ENCODE measurements at regions not wholly inside any gene's neighbourhood (a gene's known extent, or its start where the extent isn't known, plus 50 kb on each side); places are given as distances from the start of the nearest gene placed in this dataset.

DNA sequence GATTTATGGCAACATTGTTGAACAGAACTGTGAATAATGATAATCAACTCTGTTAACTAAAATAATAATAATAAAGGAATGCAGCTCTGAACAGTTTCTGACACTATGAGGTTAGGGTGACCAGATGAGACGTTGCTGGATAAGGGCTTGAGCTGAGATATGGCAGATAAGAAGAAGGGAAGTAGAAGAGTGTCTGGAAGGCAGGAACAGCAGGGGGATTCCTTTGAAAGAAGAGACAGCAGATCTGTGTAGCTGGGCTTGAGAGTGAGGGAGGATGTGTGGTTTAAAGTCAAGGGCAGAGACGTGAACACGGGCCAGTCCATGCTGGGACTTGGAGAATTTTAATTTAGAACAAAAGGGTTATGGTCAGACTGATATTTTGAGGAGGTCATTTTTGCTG, 273.1 kb upstream of the SLC14A2 start:
- no peak overlapping the region for H3K4me2 ChIP-seq (ENCODE audit: low read depth, low read length)
- dilution Hi-C loops (cut with HindIII; ENCODE audit: low sequenced_read_pairs, unreplicated experiment) (no loop called here), in situ Hi-C loops (cut with MboI; ENCODE audit: low sequenced_read_pairs) (no loop called here), intact Hi-C loops (cut with micrococcal nuclease) (no loop called here)
- ATAC-seq (ENCODE audit: low read depth) (no peak), DNase-seq (no peak)
- no peaks in the 10 kb centered on the region for H3K4me1 ChIP-seq (ENCODE audit: control insufficient read depth, insufficient read depth, low read length)
- no peak overlapping the region for H2AFZ ChIP-seq (replicated peaks; ENCODE audit: low read length, poor library complexity)
- no peak overlapping the region for H4K8ac ChIP-seq (ENCODE audit: low read depth in 2 of 2, low read length in 2 of 2)
- H2BK15ac ChIP-seq (ENCODE audit: low read depth, low read length): no peak overlapping the region
- no peak overlapping the region for H3K4ac ChIP-seq (ENCODE audit: low read depth, low read length)
- H3K23ac ChIP-seq (ENCODE audit: low read depth, low read length): no peak overlapping the region
- no peaks in the 10 kb centered on the region for H3K36me3 ChIP-seq (ENCODE audit: control insufficient read depth, insufficient read depth, low read length)
- 19% methylated on average over 3 of the region's 3 CpGs; no CpG with 5 or more reads in 1 of the 2 experiments for WGBS, 2 experiments (ENCODE audit: extremely low coverage in 2 of 2, insufficient read length in 1 of 2)
- TF ChIP-seq FOS (IDR thresholded peaks at IDR 0.05; ENCODE audit: low read depth, low read length): no peak
- no peak for TF ChIP-seq RCOR1 (IDR thresholded peaks at IDR 0.05; ENCODE audit: insufficient replicate concordance, low read length)
- no peak for TF ChIP-seq RFX5 (IDR thresholded peaks at IDR 0.05; ENCODE audit: low read depth, low read length)
- no peak for TF ChIP-seq POLR2A (IDR thresholded peaks at IDR 0.05; ENCODE audit: low read depth, low read length)
- no peak for TF ChIP-seq MXI1 (IDR thresholded peaks at IDR 0.05; ENCODE audit: borderline replicate concordance, low read depth, low read length)
- no peak for TF ChIP-seq SMC3 (IDR thresholded peaks at IDR 0.05; ENCODE audit: low read depth, low read length)
- TF ChIP-seq MAZ (IDR thresholded peaks at IDR 0.05; ENCODE audit: borderline replicate concordance, low read depth, low read length): no peak
- no peak for TF ChIP-seq BHLHE40 (IDR thresholded peaks at IDR 0.05; ENCODE audit: low read depth, low read length)
- no peak for TF ChIP-seq NFE2L2 (IDR thresholded peaks at IDR 0.05; ENCODE audit: low read depth, low read length)
- no peak for TF ChIP-seq CEBPB (IDR thresholded peaks at IDR 0.05; ENCODE audit: low read depth, low read length)
- TF ChIP-seq RAD21 (IDR thresholded peaks at IDR 0.05; ENCODE audit: low read length): no peak
- TF ChIP-seq MAFK (IDR thresholded peaks at IDR 0.05; ENCODE audit: low read depth, low read length): no peak
- TF ChIP-seq, protein P1, sequence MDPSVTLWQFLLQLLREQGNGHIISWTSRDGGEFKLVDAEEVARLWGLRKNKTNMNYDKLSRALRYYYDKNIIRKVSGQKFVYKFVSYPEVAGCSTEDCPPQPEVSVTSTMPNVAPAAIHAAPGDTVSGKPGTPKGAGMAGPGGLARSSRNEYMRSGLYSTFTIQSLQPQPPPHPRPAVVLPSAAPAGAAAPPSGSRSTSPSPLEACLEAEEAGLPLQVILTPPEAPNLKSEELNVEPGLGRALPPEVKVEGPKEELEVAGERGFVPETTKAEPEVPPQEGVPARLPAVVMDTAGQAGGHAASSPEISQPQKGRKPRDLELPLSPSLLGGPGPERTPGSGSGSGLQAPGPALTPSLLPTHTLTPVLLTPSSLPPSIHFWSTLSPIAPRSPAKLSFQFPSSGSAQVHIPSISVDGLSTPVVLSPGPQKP (IDR thresholded peaks at IDR 0.05; ENCODE audit: borderline replicate concordance, low read depth, low read length): no peak
- TF ChIP-seq CHD1 (IDR thresholded peaks at IDR 0.05; ENCODE audit: low read depth, low read length): no peak
- TF ChIP-seq, protein P2, sequence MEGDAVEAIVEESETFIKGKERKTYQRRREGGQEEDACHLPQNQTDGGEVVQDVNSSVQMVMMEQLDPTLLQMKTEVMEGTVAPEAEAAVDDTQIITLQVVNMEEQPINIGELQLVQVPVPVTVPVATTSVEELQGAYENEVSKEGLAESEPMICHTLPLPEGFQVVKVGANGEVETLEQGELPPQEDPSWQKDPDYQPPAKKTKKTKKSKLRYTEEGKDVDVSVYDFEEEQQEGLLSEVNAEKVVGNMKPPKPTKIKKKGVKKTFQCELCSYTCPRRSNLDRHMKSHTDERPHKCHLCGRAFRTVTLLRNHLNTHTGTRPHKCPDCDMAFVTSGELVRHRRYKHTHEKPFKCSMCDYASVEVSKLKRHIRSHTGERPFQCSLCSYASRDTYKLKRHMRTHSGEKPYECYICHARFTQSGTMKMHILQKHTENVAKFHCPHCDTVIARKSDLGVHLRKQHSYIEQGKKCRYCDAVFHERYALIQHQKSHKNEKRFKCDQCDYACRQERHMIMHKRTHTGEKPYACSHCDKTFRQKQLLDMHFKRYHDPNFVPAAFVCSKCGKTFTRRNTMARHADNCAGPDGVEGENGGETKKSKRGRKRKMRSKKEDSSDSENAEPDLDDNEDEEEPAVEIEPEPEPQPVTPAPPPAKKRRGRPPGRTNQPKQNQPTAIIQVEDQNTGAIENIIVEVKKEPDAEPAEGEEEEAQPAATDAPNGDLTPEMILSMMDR (conservative IDR thresholded peaks at IDR 0.05; ENCODE audit: low read depth, low read length): no peak
- TF ChIP-seq, protein P3, sequence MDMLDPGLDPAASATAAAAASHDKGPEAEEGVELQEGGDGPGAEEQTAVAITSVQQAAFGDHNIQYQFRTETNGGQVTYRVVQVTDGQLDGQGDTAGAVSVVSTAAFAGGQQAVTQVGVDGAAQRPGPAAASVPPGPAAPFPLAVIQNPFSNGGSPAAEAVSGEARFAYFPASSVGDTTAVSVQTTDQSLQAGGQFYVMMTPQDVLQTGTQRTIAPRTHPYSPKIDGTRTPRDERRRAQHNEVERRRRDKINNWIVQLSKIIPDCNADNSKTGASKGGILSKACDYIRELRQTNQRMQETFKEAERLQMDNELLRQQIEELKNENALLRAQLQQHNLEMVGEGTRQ (IDR thresholded peaks at IDR 0.05; ENCODE audit: low read depth, low read length): no peak
- no peak overlapping the region for H2BK20ac ChIP-seq (ENCODE audit: low read depth, low read length)
- POLR2A ChIA-PET (ENCODE audit: unreplicated experiment): no interaction called here
- no peak overlapping the region for H3K14ac ChIP-seq (replicated peaks; ENCODE audit: low read depth, low read length)
- H4K5ac ChIP-seq (ENCODE audit: low read depth, low read length): no peak overlapping the region
- no peak overlapping the region for H2BK120ac ChIP-seq (ENCODE audit: low read depth, low read length)
- H3K56ac ChIP-seq (ENCODE audit: extremely low read depth, insufficient read depth, low read length): no peak overlapping the region
- H4K91ac ChIP-seq (ENCODE audit: insufficient read depth, low read depth, low read length): no peak overlapping the region
- no peak overlapping the region for H2BK5ac ChIP-seq (ENCODE audit: low read depth, low read length, poor library complexity, severe bottlenecking)
- no peaks in the 10 kb centered on the region for H3K79me1 ChIP-seq (ENCODE audit: low read depth in 1 of 2, low read length in 2 of 2)
- H3K27me3 ChIP-seq (ENCODE audit: control insufficient read depth, insufficient read depth, low read length): peaks cover 4% of the 10 kb centered on the region
- H3K27ac ChIP-seq (ENCODE audit: insufficient read depth, low read length): no peak overlapping the region
- H2AK9ac ChIP-seq (replicated peaks; ENCODE audit: low read depth, low read length, poor library complexity): no peak overlapping the region
- no TSS peak for BruUV-seq (replicated peaks)
- H3K18ac ChIP-seq (ENCODE audit: low read depth, low read length): no peak overlapping the region
- CTCF ChIA-PET: no interaction called here
- no peak overlapping the region for H2AK5ac ChIP-seq (ENCODE audit: low read depth, low read length)
- H3K4me3 ChIP-seq (ENCODE audit: insufficient read depth, low read depth, low read length): no peak overlapping the region
- H4K20me1 ChIP-seq (ENCODE audit: insufficient read depth, low read length): no peaks in the 10 kb centered on the region
- no peaks in the 10 kb centered on the region for H3K9me1 ChIP-seq (ENCODE audit: insufficient read depth, low read length)
- H3K9me3 ChIP-seq (ENCODE audit: control insufficient read depth, insufficient read depth, low read length): no peaks in the 10 kb centered on the region
- H3K9ac ChIP-seq (ENCODE audit: low read depth, low read length): no peak overlapping the region

All from IMR-90 (cell line).